ENCODE measurements at regions not wholly inside any gene's neighbourhood (a gene's known extent, or its start where the extent isn't known, plus 50 kb on each side); places are given as distances from the start of the nearest gene placed in this dataset.

- DNase-seq = no peak
These were observed 314.1 kb downstream of the CTTN start for GRCh38 chr11:70712471-70712870.

- no peak for DNase-seq
These were observed 314.9 kb downstream of the CTTN start for GRCh38 chr11:70713086-70713835.

- DNase-seq = no peak
These were observed 315.8 kb downstream of the CTTN start for GRCh38 chr11:70713988-70714665.

GRCh38 chr11:70715166-70715951 is 317.0 kb downstream of the CTTN start:
- DNase-seq = no peak

- DNase-seq = no peak
These were observed 317.9 kb downstream of the CTTN start for GRCh38 chr11:70716216-70716615.

- no peak for DNase-seq
These were observed 318.9 kb downstream of the CTTN start for GRCh38 chr11:70716986-70717775.

GRCh38 chr11:70717936-70718595 is 319.7 kb downstream of the CTTN start:
- DNase-seq = no peak

GRCh38 chr11:70719516-70719915 is 321.2 kb downstream of the CTTN start:
- no peak for DNase-seq

GRCh38 chr11:70720281-70720680 is 322.0 kb downstream of the CTTN start:
- no peak for DNase-seq

- DNase-seq = no peak
These were observed 322.7 kb downstream of the CTTN start for GRCh38 chr11:70721006-70721405.

- DNase-seq = no peak
These were observed 326.9 kb downstream of the CTTN start for GRCh38 chr11:70725278-70725677.

GRCh38 chr11:70725739-70726138 is 327.4 kb downstream of the CTTN start:
- DNase-seq = no peak

GRCh38 chr11:70727021-70727420 is 328.7 kb downstream of the CTTN start:
- no peak for DNase-seq

GRCh38 chr11:70727899-70728620 is 329.7 kb downstream of the CTTN start:
- DNase-seq = no peak

- DNase-seq = no peak
These were observed 331.6 kb downstream of the CTTN start for GRCh38 chr11:70729949-70730348.

- DNase-seq = no peak
These were observed 332.1 kb downstream of the CTTN start for GRCh38 chr11:70730411-70730810.

- DNase-seq = no peak
These were observed 333.1 kb downstream of the CTTN start for GRCh38 chr11:70731271-70732022.

- DNase-seq = no peak
These were observed 333.9 kb downstream of the CTTN start for GRCh38 chr11:70732023-70732880.

GRCh38 chr11:70732881-70733196 is 334.5 kb downstream of the CTTN start:
- DNase-seq = no peak
